GM06990 (cell line): ENCODE measurements at regions not wholly inside any gene's neighbourhood (a gene's known extent, or its start where the extent isn't known, plus 50 kb on each side); places are given as distances from the start of the nearest gene placed in this dataset.

Experiments used
- DNase-seq: peaks from one replicate; pipeline ENCODE4 v3.0.0-alpha.2; 2011; ENCODE audit not compliant: insufficient read length; ENCODE audit errors: extremely low read depth
- H3K27me3 ChIP-seq: replicated peaks from 2 replicates; pipeline ENCODE4 v1.6.0; 2011; ENCODE audit warnings: low read length; ENCODE audit not compliant: control insufficient read depth, insufficient read depth
- H3K36me3 ChIP-seq: 2 replicates; pipeline ENCODE4 v1.5.1; 2011; ENCODE audit warnings: low read length; ENCODE audit not compliant: control insufficient read depth, insufficient read depth
- H3K4me3 ChIP-seq: replicated peaks from 2 replicates; pipeline ENCODE4 v1.5.1; 2011; ENCODE audit warnings: low read depth, mild to moderate bottlenecking, control low read depth, low read length
- TF ChIP-seq, protein P1 (sequence below): IDR thresholded peaks from 2 replicates; pipeline ENCODE4 v1.5.1; 2011; ENCODE audit warnings: low read length, control low read depth, mild to moderate bottlenecking, inconsistent platforms; ENCODE audit not compliant: insufficient read depth, poor library complexity, severe bottlenecking

DNA sequence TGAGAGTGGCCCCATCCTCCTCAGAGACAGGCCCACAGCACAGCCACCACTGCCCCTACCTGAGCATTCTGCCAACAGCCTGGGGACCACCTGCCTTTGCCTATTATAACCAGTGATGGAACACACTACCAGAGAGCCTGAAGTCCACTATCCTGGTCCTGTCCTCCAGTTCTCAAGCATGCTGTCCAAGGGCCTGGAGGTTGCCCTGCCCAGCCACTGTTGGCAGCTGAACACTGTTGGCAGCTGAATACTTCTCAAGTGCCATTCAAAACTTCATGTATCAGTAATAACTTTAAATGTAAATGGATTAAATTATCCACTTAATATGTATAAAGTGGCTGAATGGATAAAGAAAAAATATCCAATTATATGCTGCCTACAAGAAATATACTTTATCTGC, 194.3 kb upstream of the JADE1 start:
- no peaks in the 10 kb centered on the region for H3K27me3 ChIP-seq
- DNase-seq = no peak
- TF ChIP-seq, protein P1, sequence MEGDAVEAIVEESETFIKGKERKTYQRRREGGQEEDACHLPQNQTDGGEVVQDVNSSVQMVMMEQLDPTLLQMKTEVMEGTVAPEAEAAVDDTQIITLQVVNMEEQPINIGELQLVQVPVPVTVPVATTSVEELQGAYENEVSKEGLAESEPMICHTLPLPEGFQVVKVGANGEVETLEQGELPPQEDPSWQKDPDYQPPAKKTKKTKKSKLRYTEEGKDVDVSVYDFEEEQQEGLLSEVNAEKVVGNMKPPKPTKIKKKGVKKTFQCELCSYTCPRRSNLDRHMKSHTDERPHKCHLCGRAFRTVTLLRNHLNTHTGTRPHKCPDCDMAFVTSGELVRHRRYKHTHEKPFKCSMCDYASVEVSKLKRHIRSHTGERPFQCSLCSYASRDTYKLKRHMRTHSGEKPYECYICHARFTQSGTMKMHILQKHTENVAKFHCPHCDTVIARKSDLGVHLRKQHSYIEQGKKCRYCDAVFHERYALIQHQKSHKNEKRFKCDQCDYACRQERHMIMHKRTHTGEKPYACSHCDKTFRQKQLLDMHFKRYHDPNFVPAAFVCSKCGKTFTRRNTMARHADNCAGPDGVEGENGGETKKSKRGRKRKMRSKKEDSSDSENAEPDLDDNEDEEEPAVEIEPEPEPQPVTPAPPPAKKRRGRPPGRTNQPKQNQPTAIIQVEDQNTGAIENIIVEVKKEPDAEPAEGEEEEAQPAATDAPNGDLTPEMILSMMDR = no peak
- H3K36me3 ChIP-seq = no peaks in the 10 kb centered on the region
- no peak overlapping the region for H3K4me3 ChIP-seq

- H3K4me3 ChIP-seq = no peak overlapping the region
- TF ChIP-seq, protein P1 = no peak
- no peak for DNase-seq
- no peaks in the 10 kb centered on the region for H3K27me3 ChIP-seq
- no peaks in the 10 kb centered on the region for H3K36me3 ChIP-seq
Measured at GRCh38 chr4:128608006-128608405, 201.5 kb upstream of the JADE1 start.

- Histone ChIP-seq H3K27me3 (no peaks in the 10 kb centered on the region), H3K4me3 (no peak overlapping the region), H3K36me3 (no peaks in the 10 kb centered on the region)
- no peak for DNase-seq
- TF ChIP-seq, protein P1 = no peak
Measured at GRCh38 chr4:128606173-128606572, 203.3 kb upstream of the JADE1 start.

- no peak overlapping the region for H3K4me3 ChIP-seq
- H3K27me3 ChIP-seq = no peaks in the 10 kb centered on the region
- TF ChIP-seq, protein P1 = no peak
- H3K36me3 ChIP-seq = no peaks in the 10 kb centered on the region
- no peak for DNase-seq
Measured at GRCh38 chr4:128604840-128605239, 204.7 kb upstream of the JADE1 start.

GRCh38 chr4:128604204-128604603, 205.3 kb upstream of the JADE1 start:
- no peaks in the 10 kb centered on the region for H3K27me3 ChIP-seq
- no peak for DNase-seq
- TF ChIP-seq, protein P1 = no peak
- no peaks in the 10 kb centered on the region for H3K36me3 ChIP-seq
- no peak overlapping the region for H3K4me3 ChIP-seq

- no peaks in the 10 kb centered on the region for H3K36me3 ChIP-seq
- H3K27me3 ChIP-seq = no peaks in the 10 kb centered on the region
- DNase-seq = no peak
- H3K4me3 ChIP-seq = no peak overlapping the region
- TF ChIP-seq, protein P1 = no peak
Measured at GRCh38 chr4:128603081-128603480, 206.4 kb upstream of the JADE1 start.
